Spinal cord (tissue), 9 donors: ENCODE measurements at regions not wholly inside any gene's neighbourhood (a gene's known extent, or its start where the extent isn't known, plus 50 kb on each side); places are given as distances from the start of the nearest gene placed in this dataset.

Experiments
- DNase-seq, 6 donors: peaks; one replicate each; pipeline versions ENCODE4 v3.0.0 to v3.0.0-alpha.2; 2013 to 2015; ENCODE audit warnings: low spot score in 6 of 6, low read depth in 4 of 6
- H3K27ac ChIP-seq: one replicate; pipeline ENCODE4 v1.5.1; 2013; ENCODE audit warnings: low read depth, low read length, control low read depth
- H3K27me3 ChIP-seq: one replicate; pipeline ENCODE4 v1.6.1; 2013; ENCODE audit warnings: low read length; ENCODE audit not compliant: control insufficient read depth, insufficient read depth
- H3K36me3 ChIP-seq: one replicate; pipeline ENCODE4 v1.6.1; 2013; ENCODE audit warnings: low read length; ENCODE audit not compliant: control insufficient read depth, insufficient read depth
- H3K4me1 ChIP-seq: one replicate; pipeline ENCODE4 v1.6.1; 2013; ENCODE audit warnings: low read length; ENCODE audit not compliant: control insufficient read depth, insufficient read depth
- H3K4me3 ChIP-seq: one replicate; pipeline ENCODE4 v1.5.1; 2013; ENCODE audit warnings: low read depth, low read length, control low read depth
- H3K9me3 ChIP-seq: one replicate; pipeline ENCODE4 v1.6.1; 2013; ENCODE audit warnings: low read length; ENCODE audit not compliant: control insufficient read depth, insufficient read depth
- WGBS: methylation state at CpG from one replicate; pipeline ENCODE4 v1.1.5; 2013; ENCODE audit warnings: missing lambda C conversion rate; ENCODE audit not compliant: insufficient coverage; 5-methylcytosine and 5-hydroxymethylcytosine counted together
- donor health status: healthy.

DNA sequence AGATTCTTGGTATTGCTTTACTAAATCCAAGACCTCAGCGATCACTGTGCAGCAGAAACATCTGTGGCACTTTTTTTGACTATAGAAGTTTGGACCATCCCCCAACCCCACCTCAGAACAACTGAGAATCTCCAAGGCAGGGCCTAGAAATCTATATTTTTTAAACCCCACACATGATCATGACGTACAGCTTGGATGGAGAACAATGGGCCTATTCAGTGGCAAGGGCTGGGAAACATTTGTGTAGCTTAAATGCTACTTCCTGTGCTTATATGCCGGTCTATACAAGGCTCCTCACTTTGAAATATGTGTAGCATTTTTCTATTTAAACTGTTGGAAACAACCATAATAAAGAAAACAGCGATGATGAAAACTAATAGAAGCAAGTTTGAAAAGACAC is 55.1 kb upstream of the SPRED1 start:
- no peaks in the 10 kb centered on the region for H3K27me3 ChIP-seq
- no peaks in the 10 kb centered on the region for H3K4me1 ChIP-seq
- no peak overlapping the region for H3K4me3 ChIP-seq
- WGBS, result 80% methylated on average over 1 of the region's 4 CpGs
- H3K27ac ChIP-seq, result no peak overlapping the region
- DNase-seq, result no peak
- H3K9me3 ChIP-seq, result no peaks in the 10 kb centered on the region
- H3K36me3 ChIP-seq, result no peaks in the 10 kb centered on the region

DNA sequence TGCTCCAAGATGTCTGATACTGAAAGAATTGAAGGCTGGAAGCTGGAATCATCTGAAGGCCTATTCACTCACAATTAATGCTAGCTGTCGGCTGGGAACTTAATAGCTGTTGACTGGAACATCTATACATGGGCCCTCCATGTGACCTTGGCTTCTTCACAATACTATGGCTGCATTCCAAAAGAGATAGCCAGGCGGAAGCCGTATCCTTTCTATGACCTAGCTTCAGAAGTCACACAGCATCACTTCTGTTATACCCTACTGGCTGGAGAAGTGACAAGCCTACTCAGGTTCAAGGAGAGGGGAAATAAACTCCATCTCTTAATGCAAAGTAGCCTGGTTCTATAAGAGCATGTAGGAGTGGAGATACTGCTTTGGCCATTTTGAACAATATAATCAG is 50.9 kb upstream of the SPRED1 start:
- H3K4me1 ChIP-seq, result no peaks in the 10 kb centered on the region
- peak in 1 of 6 donors; percentile 6 for DNase-seq
- H3K4me3 ChIP-seq, result no peak overlapping the region
- no peaks in the 10 kb centered on the region for H3K9me3 ChIP-seq
- H3K27ac ChIP-seq, result peak overlapping the region; percentile 21
- no peaks in the 10 kb centered on the region for H3K36me3 ChIP-seq
- H3K27me3 ChIP-seq, result no peaks in the 10 kb centered on the region
- no CpG with 5 or more reads among the region's 3 CpGs for whole genome bisulfite sequencing

DNA sequence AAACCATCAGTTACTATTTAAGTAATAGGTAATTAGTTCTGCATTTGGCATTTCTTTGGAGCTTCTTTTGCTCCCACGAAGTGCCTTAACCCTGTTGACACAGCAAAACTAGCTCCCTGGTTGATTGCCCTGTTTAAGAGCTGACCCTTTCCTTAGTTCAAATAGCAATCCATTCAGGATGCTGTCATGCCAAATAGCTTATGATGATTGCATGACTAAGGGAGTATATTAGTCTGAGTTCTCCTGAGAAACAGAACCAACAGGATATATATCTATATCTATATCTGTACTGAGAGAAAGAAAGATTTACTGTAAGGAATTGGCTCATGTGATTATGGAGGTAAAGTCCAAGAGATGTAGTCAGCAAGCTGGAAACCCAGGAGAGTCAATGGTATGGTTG is 50.3 kb upstream of the SPRED1 start:
- H3K27ac ChIP-seq, result peak overlapping the region; percentile 21
- no CpG with 5 or more reads among the region's 1 CpG for WGBS
- no peak overlapping the region for H3K4me3 ChIP-seq
- no peaks in the 10 kb centered on the region for H3K4me1 ChIP-seq
- DNase-seq, result no peak
- H3K27me3 ChIP-seq, result no peaks in the 10 kb centered on the region
- H3K9me3 ChIP-seq, result no peaks in the 10 kb centered on the region
- H3K36me3 ChIP-seq, result no peaks in the 10 kb centered on the region
